IMR-90 (cell line): ENCODE measurements at regions not wholly inside any gene's neighbourhood (a gene's known extent, or its start where the extent isn't known, plus 50 kb on each side); places are given as distances from the start of the nearest gene placed in this dataset.

Source experiments
- BHLHE40 ChIP-seq: fragments of 150-350 bp; IDR thresholded peaks from 2 replicates; pipeline ENCODE4 v1.6.1; 2016; ENCODE audit warnings: mild to moderate bottlenecking, low read depth, low read length
- CTCF ChIP-seq: conservative IDR thresholded peaks from 2 replicates; pipeline ENCODE4 v1.5.1; 2012; ENCODE audit warnings: mild to moderate bottlenecking, low read depth, low read length, improper control_type of control experiment
- FOS ChIP-seq: fragments of 150-350 bp; IDR thresholded peaks from 2 replicates; pipeline ENCODE4 v1.6.1; 2016; ENCODE audit warnings: low read depth, low read length
- MXI1 ChIP-seq: IDR thresholded peaks from 2 replicates; pipeline ENCODE4 v1.6.1; 2012; ENCODE audit warnings: low read depth, mild to moderate bottlenecking, low read length, moderate library complexity, borderline replicate concordance
- POLR2A ChIP-seq: IDR thresholded peaks from 2 replicates; pipeline ENCODE4 v1.6.1; 2012; ENCODE audit warnings: mild to moderate bottlenecking, low read depth, low read length
- RFX5 ChIP-seq: IDR thresholded peaks from 2 replicates; pipeline ENCODE4 v1.8.0; 2012; ENCODE audit warnings: low read depth, mild to moderate bottlenecking, low read length, moderate library complexity
- USF2 ChIP-seq: fragments of 150-350 bp; IDR thresholded peaks from 2 replicates; pipeline ENCODE4 v1.6.1; 2017; ENCODE audit warnings: mild to moderate bottlenecking, antibody characterized with exemption, low read length, low read depth

- TF ChIP-seq POLR2A, result no peak
- TF ChIP-seq CTCF, result no peak
- no peak for TF ChIP-seq MXI1
- TF ChIP-seq RFX5, result no peak
- no peak for TF ChIP-seq FOS
- TF ChIP-seq BHLHE40, result no peak
- no peak for TF ChIP-seq USF2
Observed at GRCh38 chr5:117475919-117476318, 901.3 kb upstream of the SEMA6A start.
